Mesenchymal stem cell (in vitro differentiated cells and primary cell): ENCODE measurements at regions not wholly inside any gene's neighbourhood (a gene's known extent, or its start where the extent isn't known, plus 50 kb on each side); places are given as distances from the start of the nearest gene placed in this dataset.

ENCODE experiments used
- DNase-seq: peaks from one replicate; pipeline ENCODE4 v3.0.0-alpha.2; 2013
- H2AFZ ChIP-seq: one replicate; pipeline ENCODE4 v1.6.1; 2013; ENCODE audit warnings: low read depth, mild to moderate bottlenecking, control low read depth, inconsistent platforms, low read length, moderate library complexity
- H2AK5ac ChIP-seq: 2 replicates; pipeline ENCODE4 v1.6.1; 2013; ENCODE audit warnings: low read length, moderate library complexity, mild to moderate bottlenecking, inconsistent platforms; ENCODE audit not compliant: severe bottlenecking
- H2BK120ac ChIP-seq: one replicate; pipeline ENCODE4 v1.6.1; 2013; ENCODE audit warnings: low read depth, mild to moderate bottlenecking, inconsistent platforms, low read length, moderate library complexity
- H2BK12ac ChIP-seq, 2 experiments: one replicate each; pipeline ENCODE4 v1.6.1; 2013; ENCODE audit warnings: inconsistent platforms in 2 of 2, low read length in 2 of 2, mild to moderate bottlenecking in 2 of 2, moderate library complexity in 2 of 2, control low read depth in 1 of 2
- H2BK15ac ChIP-seq: one replicate; pipeline ENCODE4 v1.6.1; 2013; ENCODE audit warnings: mild to moderate bottlenecking, low read depth, inconsistent platforms; ENCODE audit not compliant: poor library complexity, severe bottlenecking
- H2BK5ac ChIP-seq: 2 replicates; pipeline ENCODE4 v1.6.1; 2013; ENCODE audit warnings: low read depth, mild to moderate bottlenecking, low read length, control low read depth, inconsistent platforms; ENCODE audit not compliant: poor library complexity, severe bottlenecking
- H3K14ac ChIP-seq, 2 experiments: one replicate each; pipeline ENCODE4 v1.6.1; 2013; ENCODE audit warnings: inconsistent platforms in 2 of 2, low read length in 2 of 2, control low read depth in 1 of 2, mild to moderate bottlenecking in 1 of 2, moderate library complexity in 1 of 2
- H3K18ac ChIP-seq, 2 experiments: one replicate each; pipeline ENCODE4 v1.6.1; 2013; ENCODE audit warnings: inconsistent platforms in 2 of 2, low read length in 2 of 2, control low read depth in 1 of 2, low read depth in 1 of 2, mild to moderate bottlenecking in 1 of 2
- H3K23ac ChIP-seq, 2 experiments: one replicate each; pipeline ENCODE4 v1.6.1; 2013; ENCODE audit warnings: inconsistent platforms in 2 of 2, low read length in 2 of 2, mild to moderate bottlenecking in 2 of 2, moderate library complexity in 2 of 2, control low read depth in 1 of 2
- H3K27ac ChIP-seq: 2 replicates; pipeline ENCODE4 v1.5.1; 2013; ENCODE audit warnings: mild to moderate bottlenecking, moderate library complexity, low read length, control low read depth, inconsistent platforms; ENCODE audit not compliant: poor library complexity, severe bottlenecking
- H3K27me3 ChIP-seq, 2 experiments: 2 replicates each; pipeline versions ENCODE4 v1.6.1 to v1.7.0; 2013; ENCODE audit warnings: low read length in 2 of 2, mild to moderate bottlenecking in 2 of 2, moderate library complexity in 2 of 2, control low read depth in 1 of 2, inconsistent platforms in 1 of 2; ENCODE audit not compliant: control insufficient read depth in 1 of 2, insufficient read depth in 1 of 2
- H3K36me3 ChIP-seq, 2 experiments: 2 replicates each; pipeline versions ENCODE4 v1.6.1 to v1.7.0; 2013; ENCODE audit warnings: low read length in 2 of 2, control low read depth in 1 of 2, inconsistent platforms in 1 of 2, low read depth in 1 of 2, mild to moderate bottlenecking in 1 of 2; ENCODE audit not compliant: insufficient read depth in 2 of 2, control insufficient read depth in 1 of 2
- H3K4ac ChIP-seq, 2 experiments: one replicate each; pipeline ENCODE4 v1.6.1; 2013; ENCODE audit warnings: inconsistent platforms in 2 of 2, low read length in 2 of 2, mild to moderate bottlenecking in 2 of 2, moderate library complexity in 2 of 2, control low read depth in 1 of 2, low read depth in 1 of 2
- H3K4me1 ChIP-seq: 2 replicates; pipeline ENCODE4 v1.6.1; 2013; ENCODE audit warnings: low read depth, low read length, control low read depth; ENCODE audit not compliant: control insufficient read depth, insufficient read depth
- H3K4me2 ChIP-seq: 2 replicates; pipeline ENCODE4 v1.6.1; 2013; ENCODE audit warnings: low read length, mild to moderate bottlenecking, inconsistent platforms; ENCODE audit not compliant: poor library complexity, severe bottlenecking
- H3K4me3 ChIP-seq, 2 experiments: 2 replicates each; pipeline versions ENCODE4 v1.5.1 to v1.7.0; 2013; ENCODE audit warnings: low read length in 2 of 2, mild to moderate bottlenecking in 2 of 2, control low read depth in 1 of 2, low read depth in 1 of 2; ENCODE audit not compliant: insufficient read depth in 1 of 2
- H3K79me1 ChIP-seq: replicated peaks from 2 replicates; pipeline ENCODE4 v1.6.1; 2013; ENCODE audit warnings: mild to moderate bottlenecking, control low read depth, low read length, inconsistent platforms; ENCODE audit not compliant: poor library complexity, severe bottlenecking
- H3K9ac ChIP-seq: 2 replicates; pipeline ENCODE4 v1.7.0; 2013; ENCODE audit warnings: mild to moderate bottlenecking, low read length, moderate library complexity
- H3K9me3 ChIP-seq: 2 replicates; pipeline ENCODE4 v1.7.0; 2013; ENCODE audit warnings: mild to moderate bottlenecking, low read length; ENCODE audit not compliant: control insufficient read depth
- H4K8ac ChIP-seq: one replicate; pipeline ENCODE4 v1.6.1; 2013; ENCODE audit warnings: inconsistent platforms, mild to moderate bottlenecking, low read length, moderate library complexity
- H4K91ac ChIP-seq: one replicate; pipeline ENCODE4 v1.6.1; 2013; ENCODE audit warnings: mild to moderate bottlenecking, low read length, inconsistent platforms
- WGBS: methylation state at CpG from one replicate; pipeline ENCODE4 v1.1.7; 2013; ENCODE audit warnings: mixed read lengths; 5-methylcytosine and 5-hydroxymethylcytosine counted together

- H2AFZ ChIP-seq: no peak overlapping the region
- H2BK15ac ChIP-seq: no peak overlapping the region
- H3K4ac ChIP-seq: no peak overlapping the region
- 69% methylated on average over 3 of the region's 3 CpGs for WGBS
- no peak overlapping the region for H2BK12ac ChIP-seq
- H3K9ac ChIP-seq: no peak overlapping the region
- H3K27me3 ChIP-seq: no peaks in the 10 kb centered on the region
- H3K4me3 ChIP-seq: no peak overlapping the region
- peaks cover 1% of the 10 kb centered on the region for H3K4me1 ChIP-seq
- no peak overlapping the region for H2BK120ac ChIP-seq
- no peak overlapping the region for H3K4me2 ChIP-seq
- H3K9me3 ChIP-seq: no peaks in the 10 kb centered on the region
- H4K8ac ChIP-seq: no peak overlapping the region
- H3K23ac ChIP-seq: no peak overlapping the region
- no peak overlapping the region for H2AK5ac ChIP-seq
- no peak for DNase-seq
- H3K79me1 ChIP-seq: no peaks in the 10 kb centered on the region
- no peaks in the 10 kb centered on the region for H3K36me3 ChIP-seq
- H3K18ac ChIP-seq: no peak overlapping the region
- H4K91ac ChIP-seq: no peak overlapping the region
- H3K27ac ChIP-seq: no peak overlapping the region
- H3K14ac ChIP-seq: no peak overlapping the region
- no peak overlapping the region for H2BK5ac ChIP-seq
These were observed 262.3 kb upstream of the MTNR1B start for GRCh38 chr11:92707173-92707619.

GRCh38 chr11:92707665-92708064 is 261.8 kb upstream of the MTNR1B start:
- H2AFZ ChIP-seq: no peak overlapping the region
- no CpG with 5 or more reads among the region's 1 CpG for WGBS

GRCh38 chr11:92709329-92709728 is 260.1 kb upstream of the MTNR1B start:
- DNase-seq: no peak
- H3K27ac ChIP-seq: no peak overlapping the region
- H2BK12ac ChIP-seq: no peak overlapping the region
- H3K4me3 ChIP-seq: no peak overlapping the region
- H4K8ac ChIP-seq: no peak overlapping the region
- H3K9me3 ChIP-seq: no peaks in the 10 kb centered on the region
- no peak overlapping the region for H3K9ac ChIP-seq
- no peak overlapping the region for H2BK15ac ChIP-seq
- no peak overlapping the region for H2BK120ac ChIP-seq
- H2AK5ac ChIP-seq: no peak overlapping the region
- H3K23ac ChIP-seq: no peak overlapping the region
- H3K79me1 ChIP-seq: no peaks in the 10 kb centered on the region
- H4K91ac ChIP-seq: no peak overlapping the region
- no peak overlapping the region for H2AFZ ChIP-seq
- no peak overlapping the region for H2BK5ac ChIP-seq
- no peak overlapping the region for H3K18ac ChIP-seq
- H3K4ac ChIP-seq: no peak overlapping the region
- H3K27me3 ChIP-seq: no peaks in the 10 kb centered on the region
- WGBS: 79% methylated on average over 4 of the region's 4 CpGs
- no peak overlapping the region for H3K4me2 ChIP-seq
- no peaks in the 10 kb centered on the region for H3K36me3 ChIP-seq
- no peak overlapping the region for H3K14ac ChIP-seq
- H3K4me1 ChIP-seq: no peaks in the 10 kb centered on the region

More at GRCh38 chr11:92707665-92708064, 261.8 kb upstream of the MTNR1B start:
- Histone ChIP-seq H2BK5ac (no peak overlapping the region), H3K27ac (no peak overlapping the region), H3K14ac (no peak overlapping the region), H3K9ac (no peak overlapping the region), H3K23ac (no peak overlapping the region), H4K8ac (no peak overlapping the region), H3K27me3 (no peaks in the 10 kb centered on the region), H3K18ac (no peak overlapping the region), H2BK120ac (no peak overlapping the region), H3K4me2 (no peak overlapping the region), H3K9me3 (no peaks in the 10 kb centered on the region), H3K79me1 (no peaks in the 10 kb centered on the region), H3K36me3 (no peaks in the 10 kb centered on the region), H3K4me1 (peaks cover 1% of the 10 kb centered on the region), H4K91ac (no peak overlapping the region), H2BK15ac (no peak overlapping the region), H3K4me3 (no peak overlapping the region), H3K4ac (no peak overlapping the region), H2BK12ac (no peak overlapping the region), H2AK5ac (no peak overlapping the region)
- DNase-seq: no peak

GRCh38 chr11:92711926-92712325 is 257.5 kb upstream of the MTNR1B start:
- H4K8ac ChIP-seq: no peak overlapping the region
- H3K27me3 ChIP-seq: no peaks in the 10 kb centered on the region
- H2BK15ac ChIP-seq: no peak overlapping the region
- 97% methylated on average over 2 of the region's 4 CpGs for WGBS
- H3K9me3 ChIP-seq: no peaks in the 10 kb centered on the region
- H3K36me3 ChIP-seq: no peaks in the 10 kb centered on the region
- no peak overlapping the region for H2BK12ac ChIP-seq
- DNase-seq: no peak
- H2BK120ac ChIP-seq: no peak overlapping the region
- no peak overlapping the region for H3K18ac ChIP-seq
- no peak overlapping the region for H3K14ac ChIP-seq
- H3K4me1 ChIP-seq: no peaks in the 10 kb centered on the region
- H3K4me2 ChIP-seq: no peak overlapping the region
- H3K27ac ChIP-seq: no peak overlapping the region
- H3K23ac ChIP-seq: no peak overlapping the region
- no peak overlapping the region for H2BK5ac ChIP-seq
- no peak overlapping the region for H3K4ac ChIP-seq
- no peak overlapping the region for H4K91ac ChIP-seq
- no peak overlapping the region for H3K4me3 ChIP-seq
- no peak overlapping the region for H3K9ac ChIP-seq
- H3K79me1 ChIP-seq: no peaks in the 10 kb centered on the region
- no peak overlapping the region for H2AK5ac ChIP-seq
- H2AFZ ChIP-seq: no peak overlapping the region
